ENCODE measurements at regions not wholly inside any gene's neighbourhood (a gene's known extent, or its start where the extent isn't known, plus 50 kb on each side); places are given as distances from the start of the nearest gene placed in this dataset.

DNA sequence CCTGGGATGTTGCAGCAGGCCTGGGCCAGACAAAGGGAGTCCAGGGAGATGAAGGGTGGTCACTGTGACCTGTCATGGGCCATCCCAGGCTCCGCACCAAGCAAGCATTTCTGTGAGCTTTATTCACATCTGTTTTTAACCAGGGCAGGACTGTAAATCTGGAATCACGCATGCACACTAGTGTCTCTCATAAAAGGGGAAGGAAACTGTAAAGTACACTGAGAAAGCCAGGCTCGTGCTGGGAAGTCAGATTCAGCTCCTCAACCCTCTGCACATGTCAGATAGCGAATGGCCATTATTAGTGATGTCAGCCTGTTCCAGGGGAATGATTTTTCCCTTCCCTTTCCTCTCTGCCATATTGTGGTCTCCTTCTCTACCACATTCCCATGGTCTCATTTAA lies 818.6 kb upstream of the RAB6C start:
- DNase-seq (ENCODE audit: low read depth, low spot score) (no peak), FAIRE-seq (no peak)
- Histone ChIP-seq H4K20me1 (ENCODE audit: control insufficient read depth, extremely low read depth, insufficient read depth, low read length) (no peaks in the 10 kb centered on the region), H3K4me2 (ENCODE audit: control insufficient read depth, extremely low read depth, insufficient read depth, low read depth, low read length) (no peak overlapping the region), H2AFZ (ENCODE audit: control insufficient read depth, low read length) (no peak overlapping the region), H3K27me3 (ENCODE audit: control insufficient read depth, extremely low read depth, insufficient read depth, low read length) (no peaks in the 10 kb centered on the region), H3K9me3 (ENCODE audit: control insufficient read depth, low read depth, low read length) (no peaks in the 10 kb centered on the region), H3K9ac (ENCODE audit: control insufficient read depth, extremely low read depth, insufficient read depth, low read length) (no peak overlapping the region), H3K36me3 (ENCODE audit: control insufficient read depth in 2 of 2, extremely low read depth in 1 of 2, insufficient read depth in 2 of 2, low read length in 2 of 2) (no peaks in the 10 kb centered on the region), H3K4me3 (ENCODE audit: control insufficient read depth in 2 of 3, extremely low read depth in 1 of 3, insufficient read depth in 2 of 3, low read depth in 1 of 3, low read length in 3 of 3) (no peak overlapping the region), H3K79me2 (ENCODE audit: control insufficient read depth, insufficient read depth, low read length) (no peaks in the 10 kb centered on the region), H3K9me1 (ENCODE audit: control insufficient read depth, extremely low read depth, insufficient read depth, low read length) (no peaks in the 10 kb centered on the region), H3K4me1 (ENCODE audit: control insufficient read depth, extremely low read depth, insufficient read depth, low read length) (no peaks in the 10 kb centered on the region), H3K27ac (ENCODE audit: control insufficient read depth, insufficient read depth, low read length) (no peak overlapping the region)
- dilution Hi-C loops (cut with MboI; ENCODE audit: extremely low pct_ligation_motif_present, low sequenced_read_pairs), result no loop called here
- TF ChIP-seq, protein P1, sequence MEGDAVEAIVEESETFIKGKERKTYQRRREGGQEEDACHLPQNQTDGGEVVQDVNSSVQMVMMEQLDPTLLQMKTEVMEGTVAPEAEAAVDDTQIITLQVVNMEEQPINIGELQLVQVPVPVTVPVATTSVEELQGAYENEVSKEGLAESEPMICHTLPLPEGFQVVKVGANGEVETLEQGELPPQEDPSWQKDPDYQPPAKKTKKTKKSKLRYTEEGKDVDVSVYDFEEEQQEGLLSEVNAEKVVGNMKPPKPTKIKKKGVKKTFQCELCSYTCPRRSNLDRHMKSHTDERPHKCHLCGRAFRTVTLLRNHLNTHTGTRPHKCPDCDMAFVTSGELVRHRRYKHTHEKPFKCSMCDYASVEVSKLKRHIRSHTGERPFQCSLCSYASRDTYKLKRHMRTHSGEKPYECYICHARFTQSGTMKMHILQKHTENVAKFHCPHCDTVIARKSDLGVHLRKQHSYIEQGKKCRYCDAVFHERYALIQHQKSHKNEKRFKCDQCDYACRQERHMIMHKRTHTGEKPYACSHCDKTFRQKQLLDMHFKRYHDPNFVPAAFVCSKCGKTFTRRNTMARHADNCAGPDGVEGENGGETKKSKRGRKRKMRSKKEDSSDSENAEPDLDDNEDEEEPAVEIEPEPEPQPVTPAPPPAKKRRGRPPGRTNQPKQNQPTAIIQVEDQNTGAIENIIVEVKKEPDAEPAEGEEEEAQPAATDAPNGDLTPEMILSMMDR (optimal IDR thresholded peaks at IDR 0.05 in 1 of 3, IDR thresholded peaks at IDR 0.05 in 1 of 3, conservative IDR thresholded peaks at IDR 0.05 in 1 of 3; ENCODE audit: extremely low read depth in 1 of 3, insufficient read depth in 2 of 3, low read length in 3 of 3), result no peak
- no peak for TF ChIP-seq EZH2 (IDR thresholded peaks at IDR 0.05; ENCODE audit: low read length)

GRCh38 chr2:129164220-129164949 lies 815.1 kb upstream of the RAB6C start:
- no peak overlapping the region for H3K4me2 ChIP-seq (ENCODE audit: control insufficient read depth, extremely low read depth, insufficient read depth, low read depth, low read length)
- no peak overlapping the region for H3K9ac ChIP-seq (ENCODE audit: control insufficient read depth, extremely low read depth, insufficient read depth, low read length)
- H3K27ac ChIP-seq (ENCODE audit: control insufficient read depth, insufficient read depth, low read length), result no peak overlapping the region
- FAIRE-seq (no peak), DNase-seq (ENCODE audit: low read depth, low spot score) (no peak)
- no peaks in the 10 kb centered on the region for H4K20me1 ChIP-seq (ENCODE audit: control insufficient read depth, extremely low read depth, insufficient read depth, low read length)
- no peak overlapping the region for H2AFZ ChIP-seq (ENCODE audit: control insufficient read depth, low read length)
- dilution Hi-C loops (cut with MboI; ENCODE audit: extremely low pct_ligation_motif_present, low sequenced_read_pairs), result no loop called here
- no peaks in the 10 kb centered on the region for H3K27me3 ChIP-seq (ENCODE audit: control insufficient read depth, extremely low read depth, insufficient read depth, low read length)
- H3K4me1 ChIP-seq (ENCODE audit: control insufficient read depth, extremely low read depth, insufficient read depth, low read length), result peaks cover 5% of the 10 kb centered on the region
- H3K9me1 ChIP-seq (ENCODE audit: control insufficient read depth, extremely low read depth, insufficient read depth, low read length), result no peaks in the 10 kb centered on the region
- H3K4me3 ChIP-seq (ENCODE audit: control insufficient read depth in 2 of 3, extremely low read depth in 1 of 3, insufficient read depth in 2 of 3, low read depth in 1 of 3, low read length in 3 of 3), result no peak overlapping the region
- H3K79me2 ChIP-seq (ENCODE audit: control insufficient read depth, insufficient read depth, low read length), result no peaks in the 10 kb centered on the region
- TF ChIP-seq, protein P1 (optimal IDR thresholded peaks at IDR 0.05 in 1 of 3, IDR thresholded peaks at IDR 0.05 in 1 of 3, conservative IDR thresholded peaks at IDR 0.05 in 1 of 3; ENCODE audit: extremely low read depth in 1 of 3, insufficient read depth in 2 of 3, low read length in 3 of 3), result no peak
- no peak for TF ChIP-seq EZH2 (IDR thresholded peaks at IDR 0.05; ENCODE audit: low read length)
- H3K9me3 ChIP-seq (ENCODE audit: control insufficient read depth, low read depth, low read length), result no peaks in the 10 kb centered on the region
- H3K36me3 ChIP-seq (ENCODE audit: control insufficient read depth in 2 of 2, extremely low read depth in 1 of 2, insufficient read depth in 2 of 2, low read length in 2 of 2), result no peaks in the 10 kb centered on the region
